SJSA1 (cell line): ENCODE measurements at regions not wholly inside any gene's neighbourhood (a gene's known extent, or its start where the extent isn't known, plus 50 kb on each side); places are given as distances from the start of the nearest gene placed in this dataset.

Source experiments
- DNase-seq, 2 experiments: peaks; one replicate each; pipeline ENCODE4 v3.0.0-alpha.2; 2015 to 2020; ENCODE audit warnings: low spot score in 2 of 2, low read depth in 1 of 2
- H3K27ac ChIP-seq: fragments of 250-450 bp; sonication (Bioruptor Pico); 2 replicates; pipeline ENCODE4 v1.5.1; 2020; ENCODE audit warnings: mild to moderate bottlenecking, moderate library complexity
- H3K27me3 ChIP-seq: fragments of 250-450 bp; sonication (Bioruptor Pico); replicated peaks from 2 replicates; pipeline ENCODE4 v1.5.1; 2020; ENCODE audit warnings: mild to moderate bottlenecking, moderate library complexity
- H3K36me3 ChIP-seq: fragments of 250-450 bp; sonication (Bioruptor Pico); 2 replicates; pipeline ENCODE4 v1.5.1; 2020; ENCODE audit warnings: mild to moderate bottlenecking
- H3K4me1 ChIP-seq: fragments of 250-450 bp; sonication (Bioruptor Pico); replicated peaks from 2 replicates; pipeline ENCODE4 v1.6.1; 2021; ENCODE audit warnings: mild to moderate bottlenecking
- H3K4me3 ChIP-seq: fragments of 250-450 bp; sonication (Bioruptor Pico); 2 replicates; pipeline ENCODE4 v1.5.1; 2020; ENCODE audit warnings: mild to moderate bottlenecking
- H3K9me3 ChIP-seq: fragments of 250-450 bp; sonication (Bioruptor Pico); replicated peaks from 2 replicates; pipeline ENCODE4 v1.5.1; 2020; ENCODE audit warnings: mild to moderate bottlenecking

GRCh38 chr13:75038393-75039113 is 443.4 kb downstream of the TBC1D4 start:
- 0 out of 2 replicates have a peak, but pooled peaks cover 2% of the 10 kb centered on the region for H3K9me3 ChIP-seq
- no peaks in the 10 kb centered on the region for H3K27me3 ChIP-seq
- H3K4me3 ChIP-seq, result no peak overlapping the region
- no peaks in the 10 kb centered on the region for H3K36me3 ChIP-seq
- no peaks in the 10 kb centered on the region for H3K4me1 ChIP-seq
- no peak for DNase-seq
- no peak overlapping the region for H3K27ac ChIP-seq

- no peaks in the 10 kb centered on the region for H3K36me3 ChIP-seq
These were observed 456.0 kb downstream of the TBC1D4 start for GRCh38 chr13:75025956-75026355.

GRCh38 chr13:75024602-75025001 is 457.4 kb downstream of the TBC1D4 start:
- H3K4me1 ChIP-seq, result no peaks in the 10 kb centered on the region
- no peaks in the 10 kb centered on the region for H3K9me3 ChIP-seq
- no peak overlapping the region for H3K27ac ChIP-seq
- H3K27me3 ChIP-seq, result no peaks in the 10 kb centered on the region
- DNase-seq, result no peak
- no peak overlapping the region for H3K4me3 ChIP-seq
- H3K36me3 ChIP-seq, result no peaks in the 10 kb centered on the region

More at GRCh38 chr13:75025956-75026355, 456.0 kb downstream of the TBC1D4 start:
- H3K4me1 ChIP-seq, result no peaks in the 10 kb centered on the region
- no peak overlapping the region for H3K4me3 ChIP-seq
- H3K27me3 ChIP-seq, result no peaks in the 10 kb centered on the region
- DNase-seq, result no peak
- H3K27ac ChIP-seq, result no peak overlapping the region
- no peaks in the 10 kb centered on the region for H3K9me3 ChIP-seq

- no peak overlapping the region for H3K4me3 ChIP-seq
These were observed 458.4 kb downstream of the TBC1D4 start for GRCh38 chr13:75023609-75024008.

GRCh38 chr13:75021151-75021550 is 460.8 kb downstream of the TBC1D4 start:
- no peak for DNase-seq
- Histone ChIP-seq H3K27ac (no peak overlapping the region), H3K27me3 (no peaks in the 10 kb centered on the region), H3K9me3 (no peaks in the 10 kb centered on the region), H3K4me3 (no peak overlapping the region), H3K4me1 (no peaks in the 10 kb centered on the region), H3K36me3 (no peaks in the 10 kb centered on the region)

More at GRCh38 chr13:75023609-75024008, 458.4 kb downstream of the TBC1D4 start:
- no peak overlapping the region for H3K27ac ChIP-seq
- H3K4me1 ChIP-seq, result no peaks in the 10 kb centered on the region
- H3K9me3 ChIP-seq, result no peaks in the 10 kb centered on the region
- DNase-seq, result no peak
- H3K36me3 ChIP-seq, result no peaks in the 10 kb centered on the region
- H3K27me3 ChIP-seq, result no peaks in the 10 kb centered on the region

- no peak for DNase-seq
- H3K27me3 ChIP-seq, result no peaks in the 10 kb centered on the region
- no peak overlapping the region for H3K4me3 ChIP-seq
- H3K27ac ChIP-seq, result no peak overlapping the region
- no peaks in the 10 kb centered on the region for H3K9me3 ChIP-seq
- H3K4me1 ChIP-seq, result no peaks in the 10 kb centered on the region
- H3K36me3 ChIP-seq, result no peaks in the 10 kb centered on the region
These were observed 465.7 kb downstream of the TBC1D4 start for GRCh38 chr13:75016225-75016624.

GRCh38 chr13:75013818-75014217 is 468.2 kb downstream of the TBC1D4 start:
- no peaks in the 10 kb centered on the region for H3K36me3 ChIP-seq
- no peaks in the 10 kb centered on the region for H3K9me3 ChIP-seq
- DNase-seq, result no peak
- H3K27ac ChIP-seq, result no peak overlapping the region
- no peak overlapping the region for H3K4me3 ChIP-seq
- H3K4me1 ChIP-seq, result no peaks in the 10 kb centered on the region
- H3K27me3 ChIP-seq, result no peaks in the 10 kb centered on the region

- DNase-seq, result no peak
- H3K27ac ChIP-seq, result no peak overlapping the region
- no peaks in the 10 kb centered on the region for H3K36me3 ChIP-seq
- no peaks in the 10 kb centered on the region for H3K27me3 ChIP-seq
- no peak overlapping the region for H3K4me3 ChIP-seq
- H3K4me1 ChIP-seq, result no peaks in the 10 kb centered on the region
- no peaks in the 10 kb centered on the region for H3K9me3 ChIP-seq
These were observed 471.0 kb downstream of the TBC1D4 start for GRCh38 chr13:75010941-75011340.

GRCh38 chr13:75008926-75009325 is 473.0 kb downstream of the TBC1D4 start:
- no peaks in the 10 kb centered on the region for H3K36me3 ChIP-seq

GRCh38 chr13:74990992-74991391 is 491.0 kb downstream of the TBC1D4 start:
- Histone ChIP-seq H3K4me3 (no peak overlapping the region), H3K36me3 (no peaks in the 10 kb centered on the region), H3K27ac (no peak overlapping the region), H3K9me3 (no peaks in the 10 kb centered on the region), H3K27me3 (no peaks in the 10 kb centered on the region), H3K4me1 (no peaks in the 10 kb centered on the region)
- no peak for DNase-seq

More at GRCh38 chr13:75008926-75009325, 473.0 kb downstream of the TBC1D4 start:
- Histone ChIP-seq H3K27ac (no peak overlapping the region), H3K9me3 (no peaks in the 10 kb centered on the region), H3K27me3 (no peaks in the 10 kb centered on the region), H3K4me3 (no peak overlapping the region), H3K4me1 (no peaks in the 10 kb centered on the region)
- DNase-seq, result no peak

GRCh38 chr13:74987124-74987690 is 494.8 kb downstream of the TBC1D4 start:
- DNase-seq, result no peak
- Histone ChIP-seq H3K4me1 (no peaks in the 10 kb centered on the region), H3K27me3 (no peaks in the 10 kb centered on the region), H3K4me3 (no peak overlapping the region), H3K27ac (no peak overlapping the region), H3K36me3 (no peaks in the 10 kb centered on the region), H3K9me3 (no peaks in the 10 kb centered on the region)

DNA sequence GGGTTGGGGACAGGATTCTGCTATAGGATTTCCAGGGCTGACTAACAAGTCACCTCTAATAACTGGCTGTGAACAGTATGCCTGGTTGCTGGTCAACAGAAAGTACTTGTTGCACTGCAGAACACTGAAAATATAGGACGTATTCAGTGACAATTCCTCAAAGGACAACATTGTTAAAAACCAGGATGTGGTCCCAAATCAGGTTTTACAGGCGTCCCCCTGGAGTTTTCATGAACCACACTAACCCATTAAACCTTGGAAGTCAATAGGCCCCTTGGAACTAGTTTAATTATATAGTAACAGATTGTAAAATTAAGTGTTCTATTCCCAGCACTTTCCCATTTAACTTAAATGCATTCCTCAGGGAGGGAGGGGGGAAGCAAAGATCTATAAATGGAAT is 495.4 kb downstream of the TBC1D4 start:
- Histone ChIP-seq H3K9me3 (no peaks in the 10 kb centered on the region), H3K27ac (no peak overlapping the region), H3K36me3 (no peaks in the 10 kb centered on the region), H3K4me1 (no peaks in the 10 kb centered on the region), H3K27me3 (no peaks in the 10 kb centered on the region), H3K4me3 (no peak overlapping the region)
- no peak for DNase-seq

GRCh38 chr13:74979703-74980102 is 502.3 kb downstream of the TBC1D4 start:
- Histone ChIP-seq H3K27ac (no peak overlapping the region), H3K27me3 (no peaks in the 10 kb centered on the region; the same call in 1 of the 2 replicates), H3K9me3 (no peaks in the 10 kb centered on the region), H3K4me3 (no peak overlapping the region), H3K4me1 (no peaks in the 10 kb centered on the region), H3K36me3 (no peaks in the 10 kb centered on the region)
- DNase-seq, result no peak

- DNase-seq, result no peak
- no peaks in the 10 kb centered on the region for H3K4me1 ChIP-seq
- no peak overlapping the region for H3K27ac ChIP-seq
These were observed 503.4 kb downstream of the TBC1D4 start for GRCh38 chr13:74978591-74978990.

More at GRCh38 chr13:74978591-74978990, 503.4 kb downstream of the TBC1D4 start:
- Histone ChIP-seq H3K36me3 (no peaks in the 10 kb centered on the region), H3K9me3 (no peaks in the 10 kb centered on the region), H3K27me3 (no peaks in the 10 kb centered on the region; the same call in 1 of the 2 replicates), H3K4me3 (no peak overlapping the region)
